Spleen (tissue), 7 donors: ENCODE measurements at regions not wholly inside any gene's neighbourhood (a gene's known extent, or its start where the extent isn't known, plus 50 kb on each side); places are given as distances from the start of the nearest gene placed in this dataset.

Experiments
- CTCF ChIP-seq, 11 experiments: fragments of 200-600 bp in 7 of 11; fragments of 450-650 bp in 4 of 11; sonication (generic) in 4 of 11; IDR thresholded peaks in 8 of 11; conservative IDR thresholded peaks in 3 of 11; 1 replicate in 7 of 11; 2 replicates in 4 of 11; pipeline versions ENCODE4 v1.4.0 to v1.8.0; 2016 to 2021; ENCODE audit warnings: antibody characterized with exemption in 11 of 11, inconsistent platforms in 4 of 11, mild to moderate bottlenecking in 1 of 11
- POLR2AphosphoS5 ChIP-seq, 3 donors: sonication (generic); formaldehyde crosslinking; IDR thresholded peaks; one replicate each; pipeline ENCODE4 v1.5.1; 2017; ENCODE audit warnings: antibody characterized with exemption in 3 of 3
- donor health status: DM: no; HTN: no; CAD: no; lungs with moderate emphysema.
- donor health status: DM: no; HTN: no; CAD: no.
- donor health status: DM: no; HTN: no; CAD: no.

DNA sequence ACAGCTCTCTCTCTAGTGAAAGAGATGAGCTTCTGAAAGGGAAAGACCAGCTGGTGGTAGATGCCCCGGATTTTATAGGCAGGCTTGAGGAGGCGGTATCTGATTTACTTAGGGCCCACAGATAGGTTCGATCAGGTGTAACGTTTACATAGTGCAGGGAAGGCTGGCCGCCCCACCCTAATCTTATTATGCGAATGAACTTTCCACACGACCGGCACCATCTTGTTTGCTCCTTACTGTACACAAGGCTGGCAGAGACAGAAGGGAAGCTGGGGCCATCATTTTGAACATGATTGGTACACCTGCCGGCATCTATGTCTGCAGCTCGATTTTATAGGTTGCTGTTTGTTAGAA lies 212.0 kb upstream of the JARID2 start:
- TF ChIP-seq CTCF (IDR thresholded peaks at IDR 0.05 in 8 of 11, conservative IDR thresholded peaks at IDR 0.05 in 3 of 11) (no peak), POLR2AphosphoS5 (IDR thresholded peaks at IDR 0.05) (no peak)
